Sigmoid colon (tissue), 4 donors: ENCODE measurements at regions not wholly inside any gene's neighbourhood (a gene's known extent, or its start where the extent isn't known, plus 50 kb on each side); places are given as distances from the start of the nearest gene placed in this dataset.

Source experiments
- EP300 ChIP-seq, 4 donors: sonication (generic); formaldehyde crosslinking; IDR thresholded peaks; one replicate each; pipeline ENCODE4 v1.6.1; 2017; ENCODE audit warnings: antibody characterized with exemption in 4 of 4
- POLR2A ChIP-seq, 2 donors: fragments of 450-650 bp; IDR thresholded peaks; one replicate each; pipeline ENCODE4 v1.6.1; 2016; ENCODE audit warnings: antibody characterized with exemption in 2 of 2, mild to moderate bottlenecking in 2 of 2, moderate library complexity in 2 of 2
- TF ChIP-seq, protein P1 (sequence below), 4 experiments: fragments of 450-650 bp in 3 of 4; fragments of 200-600 bp in 1 of 4; IDR thresholded peaks; one replicate each; pipeline ENCODE4 v1.5.1; 2016 to 2019; ENCODE audit warnings: antibody characterized with exemption in 4 of 4, mild to moderate bottlenecking in 3 of 4, moderate library complexity in 2 of 4

DNA sequence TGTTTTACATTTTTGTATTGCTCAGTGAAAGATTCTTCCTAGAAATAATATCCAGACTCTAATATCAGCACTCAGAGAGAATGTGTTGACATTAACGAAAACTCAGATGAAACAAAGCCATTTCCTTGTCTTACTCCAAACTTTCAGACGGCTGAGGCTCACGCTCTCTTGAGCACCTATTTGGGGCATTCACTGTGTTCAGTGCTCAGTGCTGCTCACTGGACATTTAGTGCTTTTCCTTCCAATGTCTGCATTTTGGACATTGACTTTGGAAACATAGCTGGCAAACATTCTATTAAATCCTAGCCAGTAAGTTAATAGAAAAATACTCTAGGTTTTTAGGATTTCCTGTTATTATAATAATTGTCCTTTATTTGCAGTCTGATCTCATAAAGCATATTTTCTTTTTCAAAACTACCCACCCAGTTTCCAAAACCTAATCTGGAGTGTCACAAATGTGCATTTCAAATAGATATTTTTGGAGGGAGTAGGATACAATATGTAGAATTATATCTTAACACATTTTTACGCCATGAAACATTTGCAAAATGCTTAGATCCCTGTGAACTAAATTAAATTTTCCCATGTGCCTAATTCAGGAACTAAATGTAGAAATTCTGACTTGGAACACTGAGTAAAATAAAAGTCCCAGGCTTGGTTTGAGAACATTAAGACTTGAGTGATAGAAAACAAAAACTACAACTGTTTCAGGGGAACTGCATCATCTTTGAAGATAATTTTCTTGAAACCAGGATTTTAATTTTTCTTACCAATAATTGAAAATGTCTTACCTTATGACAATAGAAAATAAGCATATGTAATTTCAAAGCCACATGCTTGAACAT is 91.7 kb upstream of the B3GAT2 start:
- TF ChIP-seq, protein P1, sequence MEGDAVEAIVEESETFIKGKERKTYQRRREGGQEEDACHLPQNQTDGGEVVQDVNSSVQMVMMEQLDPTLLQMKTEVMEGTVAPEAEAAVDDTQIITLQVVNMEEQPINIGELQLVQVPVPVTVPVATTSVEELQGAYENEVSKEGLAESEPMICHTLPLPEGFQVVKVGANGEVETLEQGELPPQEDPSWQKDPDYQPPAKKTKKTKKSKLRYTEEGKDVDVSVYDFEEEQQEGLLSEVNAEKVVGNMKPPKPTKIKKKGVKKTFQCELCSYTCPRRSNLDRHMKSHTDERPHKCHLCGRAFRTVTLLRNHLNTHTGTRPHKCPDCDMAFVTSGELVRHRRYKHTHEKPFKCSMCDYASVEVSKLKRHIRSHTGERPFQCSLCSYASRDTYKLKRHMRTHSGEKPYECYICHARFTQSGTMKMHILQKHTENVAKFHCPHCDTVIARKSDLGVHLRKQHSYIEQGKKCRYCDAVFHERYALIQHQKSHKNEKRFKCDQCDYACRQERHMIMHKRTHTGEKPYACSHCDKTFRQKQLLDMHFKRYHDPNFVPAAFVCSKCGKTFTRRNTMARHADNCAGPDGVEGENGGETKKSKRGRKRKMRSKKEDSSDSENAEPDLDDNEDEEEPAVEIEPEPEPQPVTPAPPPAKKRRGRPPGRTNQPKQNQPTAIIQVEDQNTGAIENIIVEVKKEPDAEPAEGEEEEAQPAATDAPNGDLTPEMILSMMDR (IDR thresholded peaks at IDR 0.05), result no peak
- no peak for TF ChIP-seq POLR2A (IDR thresholded peaks at IDR 0.05)
- TF ChIP-seq EP300 (IDR thresholded peaks at IDR 0.05), result no peak
